ENCODE measurements at regions not wholly inside any gene's neighbourhood (a gene's known extent, or its start where the extent isn't known, plus 50 kb on each side); places are given as distances from the start of the nearest gene placed in this dataset.
A peak's percentile ranks its signal among the peaks of the same experiment; 100 is the strongest.

GRCh38 chr4:138086611-138087041 is 155.5 kb downstream of the SLC7A11 start:
- DNase-seq (ENCODE audit: low read depth in 4 of 4, low spot score in 3 of 4) = no peak

DNA sequence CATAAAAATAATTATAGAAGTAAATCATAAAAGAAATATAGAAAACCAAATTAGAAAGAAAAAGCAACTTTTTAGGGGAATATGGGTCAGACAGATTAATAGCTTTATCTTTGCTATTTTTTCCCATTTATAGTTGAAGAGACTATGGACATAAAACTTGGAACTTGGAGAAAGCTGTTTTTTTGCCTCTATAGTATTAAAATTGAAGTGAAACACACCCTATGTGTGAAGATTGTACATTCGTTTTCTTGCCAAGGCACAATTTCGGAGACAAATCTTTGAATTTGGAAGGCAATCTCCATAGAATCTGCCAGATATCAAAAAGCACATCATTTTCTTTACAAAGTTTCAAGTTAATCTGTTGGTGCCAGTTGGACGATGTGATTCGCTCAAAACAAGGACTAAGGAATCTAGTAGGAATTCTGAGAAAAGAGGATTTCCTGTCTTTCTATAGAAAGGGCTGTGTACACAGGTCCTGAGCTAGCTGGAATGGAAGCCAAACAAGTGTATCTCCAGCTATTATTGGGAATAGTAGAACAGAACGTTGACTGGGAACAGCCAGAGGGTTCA is 156.3 kb downstream of the SLC7A11 start:
- no peak for DNase-seq (ENCODE audit: low read depth in 4 of 4, low spot score in 3 of 4)

- DNase-seq (ENCODE audit: low read depth in 4 of 4, low spot score in 3 of 4) = no peak
Measured at GRCh38 chr4:138078751-138079520, 163.2 kb downstream of the SLC7A11 start.

- DNase-seq (ENCODE audit: low read depth in 4 of 4, low spot score in 3 of 4) = no peak
Measured at GRCh38 chr4:138078253-138078652, 163.9 kb downstream of the SLC7A11 start.

GRCh38 chr4:138076561-138076960 is 165.6 kb downstream of the SLC7A11 start:
- no peak for DNase-seq (ENCODE audit: low read depth in 4 of 4, low spot score in 3 of 4)

- no peak for DNase-seq (ENCODE audit: low read depth in 4 of 4, low spot score in 3 of 4)
Measured at GRCh38 chr4:138070816-138071215, 171.3 kb downstream of the SLC7A11 start.

- DNase-seq (ENCODE audit: low read depth in 4 of 4, low spot score in 3 of 4) = no peak
Measured at GRCh38 chr4:138063581-138063980, 178.6 kb downstream of the SLC7A11 start.

DNA sequence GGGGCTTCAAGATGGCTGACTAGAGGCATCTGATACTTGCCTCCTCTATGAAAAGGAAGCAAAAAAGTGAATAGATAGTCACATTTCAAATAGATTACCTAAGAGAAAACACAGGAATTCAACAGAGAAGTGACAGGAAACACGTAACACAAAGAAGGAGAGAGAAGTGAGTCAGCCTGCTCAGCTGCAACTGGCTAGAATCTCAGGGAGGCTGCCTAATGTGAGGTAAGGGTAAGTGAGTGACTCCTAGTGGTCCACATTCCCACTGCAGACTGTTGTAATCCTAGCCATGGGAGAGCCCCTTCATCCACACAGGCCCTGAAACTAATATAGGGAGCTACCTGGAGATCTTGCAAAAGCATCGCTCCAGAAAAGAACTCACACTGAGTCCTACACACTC is 179.2 kb downstream of the SLC7A11 start:
- no peak for DNase-seq (ENCODE audit: low read depth in 4 of 4, low spot score in 3 of 4)

- no peak for DNase-seq (ENCODE audit: low read depth in 4 of 4, low spot score in 3 of 4)
Measured at GRCh38 chr4:138056541-138056940, 185.6 kb downstream of the SLC7A11 start.

DNA sequence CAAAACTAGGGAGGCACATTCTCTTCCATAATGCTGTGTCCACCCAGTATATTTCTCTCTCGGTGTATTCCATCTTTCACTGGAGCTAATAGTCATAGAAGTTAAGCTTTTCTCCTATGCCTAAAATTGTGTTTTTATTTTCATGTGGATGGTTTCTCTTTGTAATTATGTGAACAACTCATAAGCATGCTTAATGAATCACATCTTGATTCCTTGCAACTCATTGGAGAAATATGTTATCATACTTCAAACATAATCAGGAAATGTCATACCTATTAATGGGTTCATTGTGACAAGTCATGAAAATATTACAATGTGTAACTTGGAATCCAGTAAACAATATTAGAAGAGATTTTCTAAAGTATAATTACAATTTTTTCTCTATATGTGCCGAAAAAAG is 186.3 kb downstream of the SLC7A11 start:
- no peak for DNase-seq (ENCODE audit: low read depth in 4 of 4, low spot score in 3 of 4)

- DNase-seq (ENCODE audit: low read depth in 4 of 4, low spot score in 3 of 4) = no peak
Measured at GRCh38 chr4:138053641-138054301, 188.4 kb downstream of the SLC7A11 start.

- DNase-seq (ENCODE audit: low read depth in 4 of 4, low spot score in 3 of 4) = no peak
Measured at GRCh38 chr4:138052806-138053632, 189.1 kb downstream of the SLC7A11 start.

DNA sequence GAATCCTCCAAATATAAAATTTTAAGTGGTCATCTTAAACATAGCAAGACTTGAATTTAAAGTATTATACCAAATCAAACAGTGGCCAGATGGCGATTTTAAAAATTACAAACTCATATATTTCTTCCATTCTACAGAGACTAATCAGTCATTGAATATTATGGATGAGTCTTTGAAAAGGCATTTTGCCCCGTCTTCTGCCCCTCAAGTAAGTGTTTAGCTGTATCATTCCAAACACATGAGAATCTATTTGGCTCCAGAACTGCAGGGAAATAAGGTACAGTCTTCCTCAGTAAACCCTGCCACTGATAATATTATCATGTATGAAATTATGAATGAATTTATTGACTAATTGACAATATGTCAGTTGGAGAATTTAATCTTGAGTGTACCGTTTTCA is 191.0 kb downstream of the SLC7A11 start:
- no peak for DNase-seq (ENCODE audit: low read depth in 4 of 4, low spot score in 3 of 4)

GRCh38 chr4:138050601-138051000 is 191.5 kb downstream of the SLC7A11 start:
- no peak for DNase-seq (ENCODE audit: low read depth in 4 of 4, low spot score in 3 of 4)

GRCh38 chr4:138049355-138049754 is 192.8 kb downstream of the SLC7A11 start:
- DNase-seq (ENCODE audit: low read depth in 4 of 4, low spot score in 3 of 4) = no peak

DNA sequence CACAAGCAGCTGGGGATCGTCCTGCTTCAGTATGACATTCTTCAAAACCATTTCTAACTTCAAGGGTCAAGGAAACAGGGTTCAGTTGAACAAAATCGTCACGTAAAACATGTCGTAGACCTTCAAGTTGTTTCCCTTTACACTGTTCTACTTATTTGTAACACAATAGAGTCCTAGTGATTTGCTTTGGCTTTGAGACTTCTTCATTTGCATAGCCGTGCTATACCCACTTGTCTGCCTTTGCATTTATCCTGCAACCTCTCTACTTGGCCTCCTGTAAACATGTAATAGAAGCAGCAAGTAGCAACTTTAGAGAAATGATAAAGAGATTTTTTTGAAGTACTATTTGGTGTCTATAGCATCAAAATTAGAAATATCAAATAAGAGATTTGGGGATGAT is 194.9 kb downstream of the SLC7A11 start:
- no peak for DNase-seq (ENCODE audit: low read depth in 4 of 4, low spot score in 3 of 4)

GRCh38 chr4:138045036-138045435 is 197.1 kb downstream of the SLC7A11 start:
- DNase-seq (ENCODE audit: low read depth in 4 of 4, low spot score in 3 of 4) = no peak

GRCh38 chr4:138039010-138039409 is 203.1 kb downstream of the SLC7A11 start:
- no peak for DNase-seq (ENCODE audit: low read depth in 4 of 4, low spot score in 3 of 4)

- DNase-seq (ENCODE audit: low read depth in 4 of 4, low spot score in 3 of 4) = peak in 3 of 4 donors; percentile 46 to 53 (median 46)
Measured at GRCh38 chr4:138037696-138038095, 204.5 kb downstream of the SLC7A11 start.

DNA sequence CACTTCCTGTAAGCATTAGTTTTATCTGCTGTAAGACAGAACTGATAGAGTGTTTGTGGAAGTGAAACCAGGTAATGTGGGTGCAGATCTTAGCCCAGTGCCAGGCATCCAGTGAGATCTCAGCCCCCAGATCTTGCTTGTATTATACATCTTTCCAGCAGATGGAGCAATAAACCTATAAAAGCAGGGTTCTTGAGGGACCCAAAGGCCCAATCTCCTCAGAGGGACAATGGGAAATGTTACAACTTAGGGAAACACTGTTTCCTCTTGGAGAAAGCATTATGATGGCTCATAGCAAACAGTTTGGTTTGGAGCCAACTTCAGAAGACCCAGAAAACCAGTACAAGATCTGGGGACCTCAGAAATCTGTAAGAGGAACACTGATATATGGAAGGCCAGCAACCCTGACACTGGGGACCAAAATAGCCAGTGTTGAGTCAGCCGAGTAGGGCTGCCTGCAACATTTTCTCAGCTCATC is 206.3 kb downstream of the SLC7A11 start:
- DNase-seq (ENCODE audit: low read depth in 4 of 4, low spot score in 3 of 4) = peak in 1 of 4 donors; percentile 28

DNA sequence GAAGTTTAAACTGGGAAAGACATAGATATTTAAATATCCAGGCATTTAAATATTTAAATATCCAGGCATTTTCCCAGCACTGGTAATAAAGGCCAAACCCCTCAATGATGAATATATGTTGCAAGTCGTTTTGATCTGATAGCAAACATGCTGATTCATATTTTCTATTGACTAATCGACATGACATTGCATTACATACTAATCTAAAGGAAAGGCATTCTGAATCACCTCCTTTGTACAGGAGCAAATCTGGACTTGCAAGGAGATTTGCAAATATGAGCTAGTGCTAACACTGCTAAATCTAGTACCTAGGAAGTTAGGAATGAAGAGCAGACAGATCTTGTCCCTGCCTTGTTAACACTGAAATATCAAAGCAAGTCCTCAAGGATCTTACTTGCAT is 207.3 kb downstream of the SLC7A11 start:
- no peak for DNase-seq (ENCODE audit: low read depth in 4 of 4, low spot score in 3 of 4)
